A549 (cell line): ENCODE measurements at regions not wholly inside any gene's neighbourhood (a gene's known extent, or its start where the extent isn't known, plus 50 kb on each side); places are given as distances from the start of the nearest gene placed in this dataset.

ENCODE experiments used
- ATAC-seq, 2 experiments: fragments of 200-7000 bp in 1 of 2; fragments of >200 bp in 1 of 2; cut with Nextera tagmentation in 1 of 2; cut with Tn5 transposase in 1 of 2; 3 replicates each; pipeline versions ENCODE4 v1.8.0 to v1.9.1; 2018 to 2020; ENCODE audit warnings: mild to moderate bottlenecking in 1 of 2, moderate library complexity in 1 of 2
- CTCF ChIA-PET: fragments of 300-600 bp; sonication (Branson Sonifier 250); formaldehyde crosslinking; extraction: SDS; loops from one replicate; lab custom pipeline; 2021; ENCODE audit warnings: antibody characterized with exemption, inconsistent platforms; lab: Yijun Ruan, JAX
- POLR2A ChIA-PET: fragments of 350-600 bp; formaldehyde crosslinking; extraction: SDS; loops from one replicate; lab custom pipeline; 2021; ENCODE audit warnings: antibody characterized with exemption, inconsistent platforms; lab: Yijun Ruan, JAX
- DNase-seq, 2 experiments: peaks; one replicate each; pipeline versions ENCODE4 v3.0.0 to v3.0.0-alpha.2; 2011 to 2016; ENCODE audit warnings: low read depth in 1 of 2, low spot score in 1 of 2
- FAIRE-seq: peaks from 2 replicates; lab custom pipeline; 2011; peaks lifted over from hg19 to GRCh38; lab: Jason Lieb, UNC
- H3K27ac ChIP-seq, 2 experiments: fragments of >200 bp; sonication (Bioruptor Twin); formaldehyde crosslinking; 3 replicates each; pipeline ENCODE4 v1.5.1; 2016 to 2017
- H3K4me1 ChIP-seq: fragments of >200 bp; sonication (Bioruptor Twin); formaldehyde crosslinking; 3 replicates; pipeline ENCODE4 v1.6.1; 2016
- H3K4me2 ChIP-seq: fragments of >200 bp; sonication (Bioruptor Twin); formaldehyde crosslinking; 3 replicates; pipeline ENCODE4 v1.6.1; 2016
- H3K4me3 ChIP-seq: fragments of >200 bp; sonication (Bioruptor Twin); formaldehyde crosslinking; 3 replicates; pipeline ENCODE4 v1.5.1; 2016
- H3K9me3 ChIP-seq: fragments of >200 bp; sonication (Bioruptor Twin); formaldehyde crosslinking; 3 replicates; pipeline ENCODE4 v1.6.1; 2016
- EP300 ChIP-seq, 2 experiments: fragments of >200 bp; sonication (Bioruptor Twin); formaldehyde crosslinking; IDR thresholded peaks; 2 replicates in 1 of 2; 3 replicates in 1 of 2; pipeline ENCODE4 v1.6.1; 2016 to 2017
- HEYL ChIP-seq: fragments of 250-450 bp; sonication (Bioruptor Pico); IDR thresholded peaks from 2 replicates; pipeline ENCODE4 v1.8.0; 2021; ENCODE audit warnings: mild to moderate bottlenecking, moderate library complexity
- HOXA7 ChIP-seq: fragments of 250-450 bp; sonication (Bioruptor Pico); IDR thresholded peaks from 2 replicates; pipeline ENCODE4 v1.5.0; 2020; ENCODE audit warnings: mild to moderate bottlenecking, moderate library complexity
- HOXB13 ChIP-seq: fragments of 250-450 bp; sonication (Bioruptor Pico); IDR thresholded peaks from 2 replicates; pipeline ENCODE4 v1.5.0; 2020; ENCODE audit warnings: low read depth, mild to moderate bottlenecking, moderate library complexity
- KDM1A ChIP-seq: fragments of 200-600 bp; sonication (generic); IDR thresholded peaks from 2 replicates; pipeline ENCODE4 v1.6.1; 2016; ENCODE audit warnings: low read depth, mild to moderate bottlenecking
- KDM5A ChIP-seq: fragments of 200-600 bp; sonication (generic); IDR thresholded peaks from 2 replicates; pipeline ENCODE4 v1.6.1; 2016; ENCODE audit warnings: antibody characterized with exemption, mild to moderate bottlenecking
- MAFK ChIP-seq: fragments of 450-650 bp; IDR thresholded peaks from 2 replicates; pipeline ENCODE4 v1.6.1; 2014; ENCODE audit not compliant: partially characterized antibody
- NR3C1 ChIP-seq: fragments of >200 bp; sonication (Bioruptor Twin); formaldehyde crosslinking; IDR thresholded peaks from 3 replicates; pipeline ENCODE4 v1.6.1; 2017
- PHF8 ChIP-seq: fragments of 200-600 bp; sonication (generic); IDR thresholded peaks from 2 replicates; pipeline ENCODE4 v1.6.1; 2016; ENCODE audit warnings: low read depth, mild to moderate bottlenecking, antibody characterized with exemption, moderate library complexity, borderline replicate concordance
- POLR2A ChIP-seq: IDR thresholded peaks from 2 replicates; pipeline ENCODE4 v1.6.1; 2012; ENCODE audit warnings: mild to moderate bottlenecking, low read length
- POLR2AphosphoS2 ChIP-seq: conservative IDR thresholded peaks from 2 replicates; pipeline ENCODE4 v1.6.1; 2012; ENCODE audit warnings: low read length, improper control_type of control experiment, inconsistent platforms
- RAD21 ChIP-seq, 2 experiments: fragments of >200 bp in 1 of 2; sonication (Bioruptor Twin) in 1 of 2; formaldehyde crosslinking in 1 of 2; IDR thresholded peaks in 1 of 2; conservative IDR thresholded peaks in 1 of 2; 2 replicates in 1 of 2; 3 replicates in 1 of 2; pipeline ENCODE4 v1.6.1; 2012 to 2018; ENCODE audit warnings: inconsistent platforms in 1 of 2
- RCOR1 ChIP-seq: fragments of 150-350 bp; IDR thresholded peaks from 2 replicates; pipeline ENCODE4 v1.6.1; 2014; ENCODE audit warnings: antibody characterized with exemption, low read length, low read depth
- RNF2 ChIP-seq: fragments of 200-600 bp; sonication (generic); IDR thresholded peaks from 2 replicates; pipeline ENCODE4 v1.6.1; 2016; ENCODE audit warnings: low read depth, mild to moderate bottlenecking, antibody characterized with exemption, moderate library complexity, borderline replicate concordance
- ZFP36 ChIP-seq: fragments of 450-650 bp; IDR thresholded peaks from 2 replicates; pipeline ENCODE4 v1.6.1; 2014; ENCODE audit warnings: borderline replicate concordance; ENCODE audit not compliant: partially characterized antibody
- ZNF302 ChIP-seq: fragments of 250-450 bp; sonication (Bioruptor Pico); IDR thresholded peaks from 2 replicates; pipeline ENCODE4 v1.9.0; 2021; ENCODE audit warnings: inconsistent platforms, mild to moderate bottlenecking, moderate library complexity
- ZSCAN20 ChIP-seq: fragments of 250-450 bp; sonication (Bioruptor Pico); IDR thresholded peaks from 2 replicates; pipeline ENCODE4 v1.8.0; 2022; ENCODE audit warnings: mild to moderate bottlenecking, moderate library complexity
- WGBS: methylation state at CpG from one replicate; pipeline ENCODE4 v1.1.6; 2017; ENCODE audit errors: missing lambda C conversion rate; 5-methylcytosine and 5-hydroxymethylcytosine counted together
- TF ChIP-seq, protein P1 (sequence below): fragments of 200-600 bp; sonication (generic); IDR thresholded peaks from 2 replicates; pipeline ENCODE4 v1.6.1; 2016; ENCODE audit warnings: antibody characterized with exemption, mild to moderate bottlenecking, moderate library complexity
- TF ChIP-seq, protein P2 (sequence below): IDR thresholded peaks from 2 replicates; pipeline ENCODE4 v1.6.1; 2012
- TF ChIP-seq, protein P3 (sequence below): fragments of 450-650 bp; IDR thresholded peaks from 2 replicates; pipeline ENCODE4 v1.6.1; 2014; ENCODE audit warnings: antibody characterized with exemption

DNA sequence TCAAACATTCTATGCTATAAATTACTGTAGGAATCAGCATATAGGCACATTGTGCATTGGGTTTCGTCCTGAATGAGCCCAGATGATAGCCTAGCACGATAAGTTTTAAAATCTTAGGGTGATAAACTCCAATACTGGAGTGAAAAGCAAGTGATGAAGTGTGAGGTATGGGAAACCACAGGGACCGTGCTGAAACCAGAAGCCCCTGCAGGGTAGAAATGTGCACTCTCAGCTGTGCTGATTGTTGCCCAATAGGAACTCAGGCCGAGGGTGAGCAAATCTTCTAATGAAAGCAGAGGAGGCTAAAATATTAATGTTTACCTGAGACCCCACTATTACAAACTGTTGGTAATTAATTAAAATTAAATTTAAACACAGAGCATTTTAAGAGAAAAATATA is 1486.6 kb downstream of the AACS start:
- ChIA-PET POLR2A (no interaction called here), CTCF (no interaction called here)
- Histone ChIP-seq H3K27ac (no peak overlapping the region), H3K9me3 (no peaks in the 10 kb centered on the region), H3K4me3 (no peak overlapping the region), H3K4me2 (no peak overlapping the region), H3K4me1 (no peaks in the 10 kb centered on the region)
- DNase-seq = no peak
- no peak for ATAC-seq
- FAIRE-seq = no peak
- 4% methylated on average over 4 of the region's 4 CpGs for whole genome bisulfite sequencing
- no peak for TF ChIP-seq HEYL (CRISPR knock-in tag)
- no peak for TF ChIP-seq HOXA7 (CRISPR knock-in tag)
- TF ChIP-seq NR3C1 = no peak
- TF ChIP-seq RNF2 = no peak
- TF ChIP-seq RAD21 (conservative IDR thresholded peaks at IDR 0.05 in 1 of 2, IDR thresholded peaks at IDR 0.05 in 1 of 2) = no peak
- no peak for TF ChIP-seq RCOR1
- no peak for TF ChIP-seq POLR2AphosphoS2
- no peak for TF ChIP-seq KDM5A
- TF ChIP-seq ZNF302 = no peak
- TF ChIP-seq PHF8 = no peak
- TF ChIP-seq, protein P1, sequence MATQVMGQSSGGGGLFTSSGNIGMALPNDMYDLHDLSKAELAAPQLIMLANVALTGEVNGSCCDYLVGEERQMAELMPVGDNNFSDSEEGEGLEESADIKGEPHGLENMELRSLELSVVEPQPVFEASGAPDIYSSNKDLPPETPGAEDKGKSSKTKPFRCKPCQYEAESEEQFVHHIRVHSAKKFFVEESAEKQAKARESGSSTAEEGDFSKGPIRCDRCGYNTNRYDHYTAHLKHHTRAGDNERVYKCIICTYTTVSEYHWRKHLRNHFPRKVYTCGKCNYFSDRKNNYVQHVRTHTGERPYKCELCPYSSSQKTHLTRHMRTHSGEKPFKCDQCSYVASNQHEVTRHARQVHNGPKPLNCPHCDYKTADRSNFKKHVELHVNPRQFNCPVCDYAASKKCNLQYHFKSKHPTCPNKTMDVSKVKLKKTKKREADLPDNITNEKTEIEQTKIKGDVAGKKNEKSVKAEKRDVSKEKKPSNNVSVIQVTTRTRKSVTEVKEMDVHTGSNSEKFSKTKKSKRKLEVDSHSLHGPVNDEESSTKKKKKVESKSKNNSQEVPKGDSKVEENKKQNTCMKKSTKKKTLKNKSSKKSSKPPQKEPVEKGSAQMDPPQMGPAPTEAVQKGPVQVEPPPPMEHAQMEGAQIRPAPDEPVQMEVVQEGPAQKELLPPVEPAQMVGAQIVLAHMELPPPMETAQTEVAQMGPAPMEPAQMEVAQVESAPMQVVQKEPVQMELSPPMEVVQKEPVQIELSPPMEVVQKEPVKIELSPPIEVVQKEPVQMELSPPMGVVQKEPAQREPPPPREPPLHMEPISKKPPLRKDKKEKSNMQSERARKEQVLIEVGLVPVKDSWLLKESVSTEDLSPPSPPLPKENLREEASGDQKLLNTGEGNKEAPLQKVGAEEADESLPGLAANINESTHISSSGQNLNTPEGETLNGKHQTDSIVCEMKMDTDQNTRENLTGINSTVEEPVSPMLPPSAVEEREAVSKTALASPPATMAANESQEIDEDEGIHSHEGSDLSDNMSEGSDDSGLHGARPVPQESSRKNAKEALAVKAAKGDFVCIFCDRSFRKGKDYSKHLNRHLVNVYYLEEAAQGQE = no peak
- no peak for TF ChIP-seq ZFP36
- TF ChIP-seq HOXB13 (CRISPR knock-in tag) = no peak
- no peak for TF ChIP-seq POLR2A
- TF ChIP-seq KDM1A = no peak
- no peak for TF ChIP-seq ZSCAN20 (CRISPR knock-in tag)
- TF ChIP-seq, protein P2, sequence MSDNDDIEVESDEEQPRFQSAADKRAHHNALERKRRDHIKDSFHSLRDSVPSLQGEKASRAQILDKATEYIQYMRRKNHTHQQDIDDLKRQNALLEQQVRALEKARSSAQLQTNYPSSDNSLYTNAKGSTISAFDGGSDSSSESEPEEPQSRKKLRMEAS = no peak
- TF ChIP-seq MAFK = no peak

DNA sequence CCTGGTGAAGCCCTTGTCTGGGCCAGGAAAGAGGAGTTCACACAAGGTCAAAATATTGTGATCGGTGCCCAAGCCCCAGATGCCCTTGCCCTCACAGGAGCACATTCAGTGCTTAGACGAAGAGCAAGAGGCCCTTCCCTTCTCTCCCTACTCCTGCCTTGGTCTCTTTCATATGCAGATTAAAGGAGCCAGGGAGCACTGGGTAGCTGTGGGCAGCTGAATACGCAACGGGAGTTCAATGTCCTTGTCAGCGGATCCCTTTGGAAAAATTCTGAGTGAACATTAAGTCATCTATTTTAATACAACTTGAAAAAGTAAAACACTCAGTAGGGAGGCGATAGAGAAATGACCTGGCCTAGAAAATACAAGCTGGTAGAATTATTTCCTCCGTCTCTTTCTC is 1489.4 kb downstream of the AACS start:
- no peak overlapping the region for H3K27ac ChIP-seq
- CTCF ChIA-PET = interaction anchor here (0.9 kb wide), 1 partner anchor 19 kb away, joined by 4 read pairs; no protein-coding TSS in a partner anchor

More for the DNA sequence above, 1489.4 kb downstream of the AACS start:
- POLR2A ChIA-PET = no interaction called here
- H3K4me3 ChIP-seq = no peak overlapping the region
- TF ChIP-seq KDM5A = no peak
- TF ChIP-seq, protein P1 = no peak
- TF ChIP-seq, protein P3, sequence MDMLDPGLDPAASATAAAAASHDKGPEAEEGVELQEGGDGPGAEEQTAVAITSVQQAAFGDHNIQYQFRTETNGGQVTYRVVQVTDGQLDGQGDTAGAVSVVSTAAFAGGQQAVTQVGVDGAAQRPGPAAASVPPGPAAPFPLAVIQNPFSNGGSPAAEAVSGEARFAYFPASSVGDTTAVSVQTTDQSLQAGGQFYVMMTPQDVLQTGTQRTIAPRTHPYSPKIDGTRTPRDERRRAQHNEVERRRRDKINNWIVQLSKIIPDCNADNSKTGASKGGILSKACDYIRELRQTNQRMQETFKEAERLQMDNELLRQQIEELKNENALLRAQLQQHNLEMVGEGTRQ = no peak
- TF ChIP-seq EP300 (IDR thresholded peaks at IDR 0.05) = no peak
- TF ChIP-seq, all 56 proteins: peak for 0
- no peak for DNase-seq
- Histone ChIP-seq H3K4me1 (no peaks in the 10 kb centered on the region), H3K9me3 (no peaks in the 10 kb centered on the region), H3K4me2 (no peak overlapping the region)
- no peak for FAIRE-seq
- ATAC-seq = no peak
- 10% methylated on average over 7 of the region's 7 CpGs for WGBS
